IMR-90 (cell line): ENCODE measurements at regions not wholly inside any gene's neighbourhood (a gene's known extent, or its start where the extent isn't known, plus 50 kb on each side); places are given as distances from the start of the nearest gene placed in this dataset.

ENCODE experiments used
- ATAC-seq: fragments of 200-7000 bp; cut with Tn5 transposase; 2 replicates; pipeline ENCODE4 v1.9.1; 2020; ENCODE audit warnings: low read depth, mild to moderate bottlenecking, moderate library complexity
- BruUV-seq: library from RNA; stranded (reverse); fragments of 400-500 nt; replicated peaks from 2 replicates; lab custom pipeline; 2021; lab: Mats Ljungman, UMichigan
- CTCF ChIA-PET: fragments of 300-600 bp; formaldehyde crosslinking; extraction: SDS; loops from one replicate; lab custom pipeline; 2021; ENCODE audit warnings: antibody characterized with exemption; lab: Yijun Ruan, JAX
- POLR2A ChIA-PET: fragments of 300-600 bp; sonication (Branson Sonifier 250); formaldehyde crosslinking; loops from one replicate; lab custom pipeline; 2022; ENCODE audit warnings: antibody characterized with exemption; ENCODE audit not compliant: unreplicated experiment; lab: Charles Lee
- DNase-seq: peaks from one replicate; pipeline ENCODE4 v3.0.0; 2013
- H2AFZ ChIP-seq: replicated peaks from 2 replicates; pipeline ENCODE3; 2013; ENCODE audit warnings: low read length, mild to moderate bottlenecking; ENCODE audit not compliant: poor library complexity
- H2AK5ac ChIP-seq: 2 replicates; pipeline ENCODE4 v1.6.1; 2013; ENCODE audit warnings: low read depth, low read length, inconsistent platforms
- H2AK9ac ChIP-seq: replicated peaks from 2 replicates; pipeline ENCODE3; 2013; ENCODE audit warnings: mild to moderate bottlenecking, low read depth, low read length, moderate library complexity; ENCODE audit not compliant: poor library complexity
- H2BK120ac ChIP-seq: 2 replicates; pipeline ENCODE4 v1.6.1; 2013; ENCODE audit warnings: low read depth, low read length, inconsistent platforms
- H2BK15ac ChIP-seq: 3 replicates; pipeline ENCODE4 v1.6.1; 2013; ENCODE audit warnings: low read depth, low read length, inconsistent platforms
- H2BK20ac ChIP-seq: 2 replicates; pipeline ENCODE4 v1.6.1; 2013; ENCODE audit warnings: low read depth, mild to moderate bottlenecking, inconsistent platforms, low read length, moderate library complexity
- H2BK5ac ChIP-seq: 2 replicates; pipeline ENCODE4 v1.6.1; 2013; ENCODE audit warnings: mild to moderate bottlenecking, low read depth, low read length, inconsistent platforms; ENCODE audit not compliant: poor library complexity, severe bottlenecking
- H3K14ac ChIP-seq: replicated peaks from 2 replicates; pipeline ENCODE4 v1.6.1; 2013; ENCODE audit warnings: low read depth, low read length, inconsistent platforms
- H3K18ac ChIP-seq: 2 replicates; pipeline ENCODE4 v1.6.1; 2013; ENCODE audit warnings: low read depth, low read length, control low read depth
- H3K23ac ChIP-seq: 2 replicates; pipeline ENCODE4 v1.6.1; 2013; ENCODE audit warnings: low read depth, low read length, inconsistent platforms
- H3K27ac ChIP-seq: 2 replicates; pipeline ENCODE4 v1.5.1; 2013; ENCODE audit warnings: mild to moderate bottlenecking, control low read depth, low read length; ENCODE audit not compliant: insufficient read depth
- H3K27me3 ChIP-seq: 2 replicates; pipeline ENCODE4 v1.6.1; 2013; ENCODE audit warnings: low read length; ENCODE audit not compliant: control insufficient read depth, insufficient read depth
- H3K36me3 ChIP-seq: 2 replicates; pipeline ENCODE4 v1.6.1; 2013; ENCODE audit warnings: low read length, mixed read lengths; ENCODE audit not compliant: control insufficient read depth, insufficient read depth
- H3K4ac ChIP-seq: 2 replicates; pipeline ENCODE4 v1.6.1; 2013; ENCODE audit warnings: low read depth, low read length, inconsistent platforms
- H3K4me1 ChIP-seq: 2 replicates; pipeline ENCODE4 v1.6.1; 2013; ENCODE audit warnings: low read length, mixed read lengths; ENCODE audit not compliant: control insufficient read depth, insufficient read depth
- H3K4me2 ChIP-seq: 2 replicates; pipeline ENCODE4 v1.6.1; 2013; ENCODE audit warnings: low read depth, mild to moderate bottlenecking, control low read depth, low read length, moderate library complexity
- H3K4me3 ChIP-seq: 2 replicates; pipeline ENCODE4 v1.5.1; 2013; ENCODE audit warnings: low read depth, mild to moderate bottlenecking, control low read depth, low read length, moderate library complexity; ENCODE audit not compliant: insufficient read depth
- H3K56ac ChIP-seq: 2 replicates; pipeline ENCODE4 v1.6.1; 2013; ENCODE audit warnings: low read length, inconsistent platforms; ENCODE audit not compliant: insufficient read depth; ENCODE audit errors: extremely low read depth
- H3K79me1 ChIP-seq, 2 experiments: 2 replicates each; pipeline ENCODE4 v1.6.1; 2013; ENCODE audit warnings: low read length in 2 of 2, inconsistent platforms in 1 of 2, low read depth in 1 of 2
- H3K9ac ChIP-seq: 2 replicates; pipeline ENCODE4 v1.6.1; 2013; ENCODE audit warnings: low read depth, low read length, control low read depth
- H3K9me1 ChIP-seq: 2 replicates; pipeline ENCODE4 v1.6.1; 2013; ENCODE audit warnings: low read length, inconsistent platforms; ENCODE audit not compliant: insufficient read depth
- H3K9me3 ChIP-seq: 2 replicates; pipeline ENCODE4 v1.6.1; 2013; ENCODE audit warnings: low read length; ENCODE audit not compliant: control insufficient read depth, insufficient read depth
- H4K20me1 ChIP-seq: 2 replicates; pipeline ENCODE4 v1.6.1; 2013; ENCODE audit warnings: low read length, inconsistent platforms; ENCODE audit not compliant: insufficient read depth
- H4K5ac ChIP-seq: 2 replicates; pipeline ENCODE4 v1.6.1; 2013; ENCODE audit warnings: mild to moderate bottlenecking, low read depth, low read length, control low read depth
- H4K8ac ChIP-seq, 2 experiments: 2 replicates each; pipeline ENCODE4 v1.6.1; 2013; ENCODE audit warnings: low read depth in 2 of 2, low read length in 2 of 2, control low read depth in 1 of 2, inconsistent platforms in 1 of 2
- H4K91ac ChIP-seq: 2 replicates; pipeline ENCODE4 v1.6.1; 2013; ENCODE audit warnings: low read depth, low read length, inconsistent platforms; ENCODE audit not compliant: insufficient read depth
- BHLHE40 ChIP-seq: fragments of 150-350 bp; IDR thresholded peaks from 2 replicates; pipeline ENCODE4 v1.6.1; 2016; ENCODE audit warnings: mild to moderate bottlenecking, low read depth, low read length
- FOS ChIP-seq: fragments of 150-350 bp; IDR thresholded peaks from 2 replicates; pipeline ENCODE4 v1.6.1; 2016; ENCODE audit warnings: low read depth, low read length
- MAFK ChIP-seq: IDR thresholded peaks from 2 replicates; pipeline ENCODE4 v1.6.1; 2012; ENCODE audit warnings: low read depth, low read length, improper control_type of control experiment
- WGBS, 2 experiments: methylation state at CpG; one replicate each; pipeline versions ENCODE4 v1.1.5 to v1.1.7; 2013; ENCODE audit warnings: missing lambda C conversion rate in 2 of 2; ENCODE audit not compliant: insufficient read length in 1 of 2; ENCODE audit errors: extremely low coverage in 2 of 2; 5-methylcytosine and 5-hydroxymethylcytosine counted together
- dilution Hi-C: fragments of 300-500 bp; cut with HindIII; formaldehyde crosslinking; loops from one replicate; pipeline ENCODE4 v1.14.3; 2018; ENCODE audit warnings: low sequenced_read_pairs; ENCODE audit not compliant: unreplicated experiment
- in situ Hi-C: fragments of 300-500 bp; cut with MboI; formaldehyde crosslinking; loops from 3 replicates; pipeline ENCODE4 v1.14.3; 2019; ENCODE audit warnings: low sequenced_read_pairs, inconsistent platforms, mixed read lengths
- intact Hi-C: fragments of 100-400 bp; cut with micrococcal nuclease; formaldehyde crosslinking; loops from 2 replicates; pipeline ENCODE4 v1.10.0; 2022
- TF ChIP-seq, protein P1 (sequence below): fragments of 150-350 bp; IDR thresholded peaks from 2 replicates; pipeline ENCODE4 v1.6.1; 2017; ENCODE audit warnings: mild to moderate bottlenecking, antibody characterized with exemption, low read length, low read depth

DNA sequence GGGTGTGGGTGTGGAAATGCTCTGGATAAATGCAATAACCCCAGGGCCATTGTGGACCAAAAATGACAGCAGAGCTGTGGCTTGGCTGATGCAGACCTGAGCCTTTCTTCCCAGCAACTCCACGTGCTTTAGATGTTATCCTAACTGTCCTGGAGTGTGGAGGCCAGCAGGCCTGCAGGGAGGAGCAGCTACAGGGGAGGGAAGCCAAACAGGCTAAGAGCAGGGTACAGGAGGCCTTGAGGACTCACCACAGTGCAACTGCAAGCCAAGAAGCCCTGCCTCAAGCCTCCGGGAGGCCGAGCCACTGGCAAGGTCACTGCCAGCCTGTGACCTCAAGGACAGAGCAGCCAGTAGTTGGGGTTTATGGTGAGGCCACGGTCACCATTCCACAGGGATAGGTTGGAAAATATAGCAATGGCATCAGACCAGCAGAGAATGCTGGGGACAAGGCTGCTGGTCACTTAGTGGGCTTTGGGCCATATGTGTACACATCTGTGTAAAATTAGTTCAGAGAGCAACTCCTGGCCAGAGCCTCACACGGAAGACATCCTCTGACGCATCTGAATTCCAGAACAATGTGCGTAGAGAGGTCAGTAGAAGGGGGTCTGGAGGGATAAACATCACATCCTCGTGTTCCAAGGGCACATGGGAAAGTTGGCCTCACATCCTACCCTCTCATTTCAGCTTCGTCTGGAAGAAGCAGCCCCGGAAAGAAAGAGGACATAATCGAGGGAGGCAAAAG, 76.2 kb upstream of the UPP2 start:
- in situ Hi-C loops = no loop called here
- H3K27ac ChIP-seq = no peak overlapping the region
- no peak overlapping the region for H4K5ac ChIP-seq
- H3K9me1 ChIP-seq = no peaks in the 10 kb centered on the region
- H3K56ac ChIP-seq = no peak overlapping the region
- H3K23ac ChIP-seq = no peak overlapping the region
- TF ChIP-seq MAFK (no peak), FOS (no peak), BHLHE40 (no peak)
- TF ChIP-seq, protein P1, sequence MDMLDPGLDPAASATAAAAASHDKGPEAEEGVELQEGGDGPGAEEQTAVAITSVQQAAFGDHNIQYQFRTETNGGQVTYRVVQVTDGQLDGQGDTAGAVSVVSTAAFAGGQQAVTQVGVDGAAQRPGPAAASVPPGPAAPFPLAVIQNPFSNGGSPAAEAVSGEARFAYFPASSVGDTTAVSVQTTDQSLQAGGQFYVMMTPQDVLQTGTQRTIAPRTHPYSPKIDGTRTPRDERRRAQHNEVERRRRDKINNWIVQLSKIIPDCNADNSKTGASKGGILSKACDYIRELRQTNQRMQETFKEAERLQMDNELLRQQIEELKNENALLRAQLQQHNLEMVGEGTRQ = peak; percentile 32; the same call in 1 of the 2 replicates
- WGBS, 2 experiments = 88% methylated on average over 3 of the region's 11 CpGs; no CpG with 5 or more reads in 1 of the 2 experiments
- no TSS peak for BruUV-seq
- no peak overlapping the region for H3K9ac ChIP-seq
- dilution Hi-C loops = no loop called here
- peaks cover 2% of the 10 kb centered on the region; the same call in 1 of the 2 replicates for H3K4me1 ChIP-seq
- H2BK5ac ChIP-seq = no peak overlapping the region
- no peak overlapping the region for H2BK15ac ChIP-seq
- peak; percentile 58 for ATAC-seq
- no peak overlapping the region for H3K4me2 ChIP-seq
- peaks cover 3% of the 10 kb centered on the region; the same call in 1 of the 2 replicates for H3K27me3 ChIP-seq
- no peaks in the 10 kb centered on the region for H3K79me1 ChIP-seq
- H3K14ac ChIP-seq = no peak overlapping the region
- H2AK9ac ChIP-seq = no peak overlapping the region
- peak overlapping the region; percentile 68 for H2AFZ ChIP-seq
- no peak overlapping the region; the same call in 1 of the 2 replicates for H3K18ac ChIP-seq
- H3K4ac ChIP-seq = no peak overlapping the region; the same call in 1 of the 2 replicates
- no peak overlapping the region for H4K8ac ChIP-seq
- no peak overlapping the region for H4K91ac ChIP-seq
- ChIA-PET POLR2A (no interaction called here), CTCF (interaction anchor here (0.7 to 1.4 kb wide), 3 partner anchors 468 to 720 kb away, joined by 3 to 5 read pairs (median 4); no protein-coding TSS in a partner anchor)
- H4K20me1 ChIP-seq = no peaks in the 10 kb centered on the region
- H2AK5ac ChIP-seq = no peak overlapping the region
- no peak overlapping the region for H3K4me3 ChIP-seq
- no peak overlapping the region for H2BK120ac ChIP-seq
- intact Hi-C loops = loop anchor here (2.0 kb wide), 2 partner anchors 431 to 719 kb away; partner anchors contain the start of genes CCDC148 and PKP4
- peak; percentile 87 for DNase-seq
- H2BK20ac ChIP-seq = no peak overlapping the region
- H3K9me3 ChIP-seq = no peaks in the 10 kb centered on the region
- no peaks in the 10 kb centered on the region for H3K36me3 ChIP-seq
